ENCODE measurements at regions not wholly inside any gene's neighbourhood (a gene's known extent, or its start where the extent isn't known, plus 50 kb on each side); places are given as distances from the start of the nearest gene placed in this dataset.
"Not testable (repeated sequence)": the region's sequence is repeated elsewhere in the genome, so short reads cannot be mapped to it uniquely, and the experiment has no call there.

DNA sequence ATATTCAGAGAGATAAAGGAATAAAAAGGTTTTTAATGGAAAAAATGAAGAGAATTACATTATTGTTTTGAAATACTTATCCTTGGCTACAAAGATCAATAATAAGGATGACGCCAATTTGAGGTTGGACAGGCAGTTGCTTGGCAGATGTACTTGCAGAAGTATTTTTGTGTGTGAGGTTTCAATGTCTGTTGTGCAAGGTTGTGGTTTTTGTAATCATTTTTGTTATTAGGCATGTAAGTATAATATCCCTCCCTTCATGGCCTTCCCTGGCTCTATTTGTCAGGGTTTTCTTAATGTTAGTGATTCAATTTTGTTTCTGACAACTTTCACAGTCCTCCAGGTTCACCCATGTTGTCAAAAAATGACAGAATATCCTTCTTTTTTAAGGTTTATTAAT, 105.9 kb downstream of the OTOL1 start:
- DNase-seq, result no peak

- no peak for DNase-seq
Measured at GRCh38 chr3:161602918-161603317, 106.3 kb downstream of the OTOL1 start.

DNA sequence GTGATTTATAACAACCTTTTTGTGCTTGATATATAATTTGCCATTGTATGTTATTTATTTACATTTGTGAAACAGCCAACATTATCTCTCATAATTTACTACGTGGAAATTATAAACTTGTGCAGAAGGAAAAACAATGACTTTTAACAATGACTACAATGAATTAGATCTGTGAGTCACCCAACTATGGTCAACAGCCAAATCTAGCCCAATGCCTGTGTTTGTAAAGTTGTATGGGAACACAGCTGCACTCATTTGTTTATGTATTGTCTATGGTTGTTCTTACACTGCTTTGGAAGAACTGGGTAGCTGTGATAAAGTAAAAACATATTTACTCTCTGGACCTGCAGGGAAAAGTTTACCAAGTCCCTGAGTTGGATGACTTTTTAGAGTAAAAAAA, 110.4 kb downstream of the OTOL1 start:
- DNase-seq, result no peak

DNA sequence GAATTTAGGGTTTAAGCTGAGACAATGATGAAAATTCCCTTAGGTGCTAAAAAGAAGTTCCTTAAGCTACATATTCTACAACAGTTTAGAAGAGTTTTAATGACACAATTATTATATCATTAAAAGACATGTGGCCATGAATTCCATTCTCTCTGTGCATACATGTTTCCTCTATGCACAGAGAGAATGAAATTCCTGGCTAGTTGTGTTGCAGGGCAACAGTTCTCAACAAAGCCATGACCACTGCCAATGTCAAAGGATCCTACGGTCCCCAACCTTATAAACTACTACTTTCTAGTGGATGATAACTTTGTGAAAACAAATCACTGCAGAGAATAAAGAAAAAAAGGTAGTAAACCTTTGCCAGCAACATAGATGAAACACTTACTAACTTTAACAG, 122.7 kb downstream of the OTOL1 start:
- DNase-seq, result no peak

DNA sequence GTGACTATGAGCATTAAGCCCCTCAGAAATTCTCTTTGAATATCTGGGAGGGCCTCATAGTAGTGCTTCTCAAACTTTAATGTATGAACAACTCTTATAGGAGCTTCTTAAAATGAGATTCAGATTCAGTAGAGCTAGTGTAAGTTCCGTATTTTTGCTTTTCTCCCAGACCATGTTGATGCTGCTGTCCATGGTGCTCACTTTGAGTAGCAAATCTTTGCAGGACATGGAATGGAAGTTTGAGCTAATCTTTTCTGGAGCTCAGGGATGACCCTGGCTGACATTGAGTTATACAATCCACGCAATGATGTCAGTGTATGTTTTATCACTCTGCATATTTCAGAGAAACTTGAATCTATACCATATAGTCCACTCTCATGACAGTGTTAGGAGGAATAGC, 134.2 kb downstream of the OTOL1 start:
- no peak for DNase-seq

DNA sequence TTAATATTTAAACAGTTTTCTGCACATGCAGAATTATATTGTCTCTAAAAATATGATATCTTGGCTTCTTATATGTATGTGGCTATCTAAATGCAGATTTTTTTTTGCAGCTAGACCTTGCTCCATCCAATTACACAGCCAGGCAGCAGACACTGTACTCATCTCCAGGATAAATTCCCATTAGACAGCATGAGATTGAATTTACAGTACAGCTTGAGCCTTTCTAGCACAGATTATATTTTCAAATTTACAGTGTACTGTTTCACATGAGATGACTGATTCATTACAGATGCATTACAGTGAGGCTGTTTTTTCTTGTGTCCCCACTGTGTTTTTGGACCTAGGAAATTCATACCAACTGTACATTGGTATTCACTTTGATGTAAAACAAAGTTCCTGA, 134.9 kb downstream of the OTOL1 start:
- DNase-seq, result no peak

- no peak for DNase-seq
Measured at GRCh38 chr3:161637559-161637958, 141.0 kb downstream of the OTOL1 start.

- not testable (repeated sequence) for DNase-seq
Measured at GRCh38 chr3:161639095-161639494, 142.5 kb downstream of the OTOL1 start.

GRCh38 chr3:161640181-161640580, 143.6 kb downstream of the OTOL1 start:
- DNase-seq, result no peak

DNA sequence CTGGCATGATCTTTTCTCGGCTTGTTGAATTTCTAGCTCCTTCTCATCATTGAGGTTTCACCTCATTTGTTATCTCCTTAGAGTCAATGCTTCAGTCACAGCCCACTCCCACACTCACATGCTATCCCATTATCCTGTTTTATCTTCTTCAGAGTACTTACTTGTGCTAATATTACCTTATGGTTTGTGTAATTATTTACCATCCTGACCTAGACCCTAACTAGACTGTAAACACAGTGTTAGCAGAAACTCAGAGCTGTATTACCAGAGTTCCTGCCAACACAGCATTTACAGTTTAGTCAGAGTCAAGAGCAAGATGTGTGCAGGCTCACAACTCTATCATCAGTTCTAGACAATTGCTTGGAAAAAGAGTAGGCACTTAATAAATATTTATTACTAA, 144.7 kb downstream of the OTOL1 start:
- DNase-seq, result no peak

- no peak for DNase-seq
Measured at GRCh38 chr3:161644891-161645635, 148.5 kb downstream of the OTOL1 start.

DNA sequence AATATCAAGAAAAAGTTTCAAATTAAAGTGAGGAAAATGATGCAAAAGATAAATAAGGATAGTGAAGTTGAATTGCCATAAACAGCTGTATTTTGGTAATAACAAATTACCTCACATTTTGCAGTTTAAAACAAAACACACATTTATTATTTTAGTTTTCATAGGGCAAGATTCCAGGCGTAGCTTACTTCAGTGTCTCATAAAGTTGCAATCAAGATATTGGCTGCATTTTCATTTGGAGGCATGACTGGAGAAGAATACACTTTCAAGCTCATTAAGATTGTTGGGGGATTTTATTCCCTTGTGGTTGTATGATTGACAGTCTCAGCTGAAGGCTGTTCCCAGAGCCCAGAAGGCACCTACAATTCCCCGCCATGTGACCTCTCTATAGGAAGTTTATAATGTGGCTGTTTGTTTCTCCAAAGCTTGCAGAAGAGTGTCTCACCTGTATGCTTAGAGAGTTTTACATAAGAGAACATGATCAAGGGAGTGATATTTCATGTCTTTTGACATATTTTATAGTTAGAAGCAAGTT, 151.4 kb downstream of the OTOL1 start:
- no peak for DNase-seq

GRCh38 chr3:161649900-161650484, 153.4 kb downstream of the OTOL1 start:
- DNase-seq, result no peak

GRCh38 chr3:161657786-161658185, 161.2 kb downstream of the OTOL1 start:
- no peak for DNase-seq

DNA sequence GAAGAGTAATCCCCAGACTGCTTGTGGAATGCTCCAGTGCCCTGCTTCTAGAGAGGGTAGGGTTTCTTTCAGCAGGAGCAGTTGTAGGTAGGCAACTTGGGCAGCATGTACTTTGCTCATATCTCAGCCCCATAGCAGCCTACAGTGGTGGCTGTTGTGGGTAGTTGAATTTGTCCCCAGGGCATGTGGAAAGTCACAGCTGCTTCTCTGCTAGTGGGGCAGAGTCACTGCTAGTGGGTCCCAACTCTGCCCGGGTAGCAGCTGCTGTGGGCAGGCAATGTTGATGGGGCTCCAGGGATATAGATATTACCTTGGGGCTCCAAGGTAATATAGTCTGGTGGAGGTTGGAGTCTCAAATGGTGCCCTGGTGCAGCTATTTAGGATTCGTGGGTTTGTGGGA, 174.5 kb downstream of the OTOL1 start:
- no peak for DNase-seq

DNA sequence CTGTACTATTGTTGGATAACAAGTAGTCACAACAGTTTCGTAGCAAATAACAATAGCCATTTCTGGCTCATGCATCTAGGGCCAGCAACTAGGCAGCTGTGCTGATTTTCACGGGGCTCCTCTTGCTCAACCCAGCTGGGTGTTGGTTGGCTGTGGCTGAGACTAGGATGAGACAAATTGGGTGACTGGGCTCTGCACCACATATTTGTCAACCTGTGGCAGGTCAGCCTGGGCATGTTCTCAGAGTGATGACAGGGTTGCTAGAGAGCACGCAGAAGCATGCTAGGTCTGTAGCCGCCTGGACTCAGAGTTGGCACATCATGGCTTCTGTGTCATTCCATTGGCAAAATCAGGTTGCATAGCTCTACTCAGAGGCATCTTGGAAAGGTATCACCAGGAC, 175.9 kb downstream of the OTOL1 start:
- no peak for DNase-seq

DNA sequence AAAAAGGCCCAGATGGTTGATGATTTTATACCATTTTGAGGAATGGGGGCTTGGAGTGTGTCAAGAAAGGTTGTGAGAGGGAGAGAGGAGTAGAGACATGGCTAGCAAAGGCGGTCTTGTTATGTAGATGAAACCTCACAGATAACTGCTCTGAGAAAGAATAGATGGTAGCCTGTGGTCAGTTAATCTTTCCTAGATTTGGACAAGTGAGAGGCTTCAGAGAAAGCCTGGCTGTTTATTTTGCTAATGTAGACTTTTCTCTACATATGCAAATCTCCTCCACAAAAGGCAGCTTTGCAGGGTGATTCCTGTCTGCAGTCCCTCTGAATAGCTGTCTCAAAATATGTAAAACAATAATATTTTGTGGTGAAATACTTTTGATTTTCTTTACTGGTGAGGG, 177.3 kb downstream of the OTOL1 start:
- no peak for DNase-seq

- no peak for DNase-seq
Measured at GRCh38 chr3:161674402-161674801, 177.8 kb downstream of the OTOL1 start.

- DNase-seq, result not testable (repeated sequence)
Measured at GRCh38 chr3:161681831-161682230, 185.2 kb downstream of the OTOL1 start.

DNA sequence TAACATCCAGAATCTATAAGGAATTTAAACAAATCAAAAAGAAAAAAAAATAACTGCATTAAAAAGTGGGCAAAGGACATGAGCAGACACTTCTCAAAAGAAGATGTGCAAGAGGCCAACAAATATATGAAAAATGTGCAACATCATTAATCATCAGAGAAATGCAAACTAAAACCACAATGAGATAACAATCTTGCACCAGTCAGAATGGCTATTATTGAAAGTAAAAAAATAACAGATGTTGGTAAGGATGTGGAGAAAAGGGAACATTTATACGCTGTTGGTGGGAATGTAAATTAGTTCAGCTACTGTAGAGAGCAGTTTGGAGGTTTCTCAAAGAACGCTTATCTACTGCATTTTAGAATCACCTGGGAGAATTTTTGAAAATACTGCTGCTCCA, 186.1 kb downstream of the OTOL1 start:
- no peak for DNase-seq

GRCh38 chr3:161689584-161690298, 193.1 kb downstream of the OTOL1 start:
- DNase-seq, result no peak

GRCh38 chr3:161690299-161690620, 193.7 kb downstream of the OTOL1 start:
- no peak for DNase-seq

- DNase-seq, result no peak
Measured at GRCh38 chr3:161691677-161692076, 195.1 kb downstream of the OTOL1 start.

Data from KG1 (cell line).